Motor neuron (in vitro differentiated cells): ENCODE measurements at regions not wholly inside any gene's neighbourhood (a gene's known extent, or its start where the extent isn't known, plus 50 kb on each side); places are given as distances from the start of the nearest gene placed in this dataset.

Experiments
- ATAC-seq, 8 experiments: fragments of 200-7000 bp; cut with Tn5 transposase; replicated peaks in 6 of 8; 2 replicates each; pipeline ENCODE4 v1.8.0; 2021; ENCODE audit warnings: mild to moderate bottlenecking in 8 of 8, moderate library complexity in 8 of 8
- H3K27ac ChIP-seq, 2 donors: fragments of 250-450 bp; sonication (Bioruptor Pico); 2 replicates each; pipeline ENCODE4 v1.9.0; 2021; ENCODE audit warnings: antibody characterized with exemption in 2 of 2, mild to moderate bottlenecking in 2 of 2, moderate library complexity in 1 of 2
- H3K4me1 ChIP-seq, 2 donors: fragments of 250-450 bp; sonication (Bioruptor Pico); replicated peaks in 1 of 2; 2 replicates each; pipeline ENCODE4 v1.6.1; 2021; ENCODE audit warnings: antibody characterized with exemption in 2 of 2, mild to moderate bottlenecking in 2 of 2, moderate library complexity in 1 of 2
- H3K4me3 ChIP-seq, 5 donors: fragments of 250-450 bp; sonication (Bioruptor Pico); 2 replicates each; pipeline ENCODE4 v1.9.0; 2021; ENCODE audit warnings: antibody characterized with exemption in 5 of 5, mild to moderate bottlenecking in 5 of 5, moderate library complexity in 4 of 5
- WGBS, 10 experiments: fragments of 450-650 bp; shearing (Covaris generic); methylation state at CpG; one replicate each; pipeline ENCODE4 v1.0.0; 2022; 5-methylcytosine and 5-hydroxymethylcytosine counted together
- in situ Hi-C, 9 experiments: fragments of 400-800 bp; cut with MboI; loops; one replicate each; pipeline ENCODE4 v1.15.0; 2021; ENCODE audit warnings: low sequenced_read_pairs in 9 of 9, low pct_unique_long_range_greater_than_20kb in 2 of 9; ENCODE audit not compliant: unreplicated experiment in 9 of 9

- H3K4me1 ChIP-seq = no peaks in the 10 kb centered on the region
Measured at GRCh38 chr9:25226901-25227686, 451.1 kb downstream of the TUSC1 start.

GRCh38 chr9:25225938-25226760 is 452.1 kb downstream of the TUSC1 start:
- ATAC-seq = no peak
- no peak overlapping the region for H3K27ac ChIP-seq
- no peaks in the 10 kb centered on the region for H3K4me1 ChIP-seq
- WGBS, 10 experiments = 15 to 96% (median 75%) methylated on average over 1 to 16 of the region's 20 CpGs; no CpG with 5 or more reads in 1 of the 10 experiments
- no peak overlapping the region for H3K4me3 ChIP-seq
- in situ Hi-C loops = no loop called here

More at GRCh38 chr9:25226901-25227686, 451.1 kb downstream of the TUSC1 start:
- Histone ChIP-seq H3K4me3 (no peak overlapping the region), H3K27ac (no peak overlapping the region)
- in situ Hi-C loops = no loop called here
- ATAC-seq = no peak
- 17 to 98% (median 82%) methylated on average over 1 to 8 of the region's 8 CpGs for WGBS, 10 experiments

- no peaks in the 10 kb centered on the region for H3K4me1 ChIP-seq
- no peak for ATAC-seq
- H3K4me3 ChIP-seq = no peak overlapping the region
- 0 to 95% (median 80%) methylated on average over 1 to 2 of the region's 2 CpGs; no CpG with 5 or more reads in 2 of the 10 experiments for WGBS, 10 experiments
- H3K27ac ChIP-seq = no peak overlapping the region
- in situ Hi-C loops = no loop called here
Measured at GRCh38 chr9:25224996-25225395, 453.2 kb downstream of the TUSC1 start.

GRCh38 chr9:25224309-25224708 is 453.9 kb downstream of the TUSC1 start:
- 0 to 100% (median 82%) methylated on average over 1 to 2 of the region's 2 CpGs for whole genome bisulfite sequencing, 10 experiments
- no peak for ATAC-seq
- Histone ChIP-seq H3K27ac (no peak overlapping the region), H3K4me1 (no peaks in the 10 kb centered on the region), H3K4me3 (no peak overlapping the region)
- in situ Hi-C loops = no loop called here

GRCh38 chr9:25212361-25212760 is 465.9 kb downstream of the TUSC1 start:
- no peak overlapping the region for H3K4me3 ChIP-seq
- no peak overlapping the region for H3K27ac ChIP-seq
- ATAC-seq = peak in 5 of 8 experiments; percentile 32 to 67 (median 44)
- 0 to 76% (median 44%) methylated on average over 1 to 5 of the region's 5 CpGs; no CpG with 5 or more reads in 1 of the 10 experiments for WGBS, 10 experiments
- peaks cover 3 to 7% of the 10 kb centered on the region in 2 donors for H3K4me1 ChIP-seq
- in situ Hi-C loops = no loop called here

- WGBS, 10 experiments = 0 to 100% (median 52%) methylated on average over 3 to 6 of the region's 6 CpGs; no CpG with 5 or more reads in 2 of the 10 experiments
- H3K4me1 ChIP-seq = peaks cover 0 to 7% of the 10 kb centered on the region in 2 donors
- no peak for ATAC-seq
- H3K27ac ChIP-seq = no peak overlapping the region
- H3K4me3 ChIP-seq = no peak overlapping the region
- in situ Hi-C loops = no loop called here
Measured at GRCh38 chr9:25207402-25208195, 470.6 kb downstream of the TUSC1 start.

GRCh38 chr9:25206027-25206426 is 472.2 kb downstream of the TUSC1 start:
- 0 to 100% (median 84%) methylated on average over 1 to 4 of the region's 4 CpGs for WGBS, 10 experiments
- in situ Hi-C loops = no loop called here
- Histone ChIP-seq H3K27ac (no peak overlapping the region), H3K4me1 (no peaks in the 10 kb centered on the region), H3K4me3 (no peak overlapping the region)
- no peak for ATAC-seq

GRCh38 chr9:25205285-25205684 is 473.0 kb downstream of the TUSC1 start:
- no peak overlapping the region for H3K4me3 ChIP-seq
- no peak for ATAC-seq
- 0 to 43% (median 10%) methylated on average over 1 to 2 of the region's 2 CpGs; no CpG with 5 or more reads in 3 of the 10 experiments for WGBS, 10 experiments
- in situ Hi-C loops = no loop called here
- H3K4me1 ChIP-seq = no peaks in the 10 kb centered on the region
- no peak overlapping the region for H3K27ac ChIP-seq

- in situ Hi-C loops = no loop called here
- Histone ChIP-seq H3K4me3 (no peak overlapping the region), H3K27ac (no peak overlapping the region), H3K4me1 (no peaks in the 10 kb centered on the region)
- no peak for ATAC-seq
- WGBS, 10 experiments = 0 to 100% (median 83%) methylated on average over 1 to 3 of the region's 4 CpGs; no CpG with 5 or more reads in 4 of the 10 experiments
Measured at GRCh38 chr9:25177858-25178257, 500.4 kb downstream of the TUSC1 start.

- H3K4me1 ChIP-seq = no peaks in the 10 kb centered on the region
- WGBS, 10 experiments = 0 to 100% (median 89%) methylated on average over 1 to 2 of the region's 2 CpGs; no CpG with 5 or more reads in 3 of the 10 experiments
- ATAC-seq = no peak
- in situ Hi-C loops = no loop called here
- no peak overlapping the region for H3K27ac ChIP-seq
- H3K4me3 ChIP-seq = no peak overlapping the region
Measured at GRCh38 chr9:25129537-25129936, 548.7 kb downstream of the TUSC1 start.

GRCh38 chr9:25121811-25122210 is 556.4 kb downstream of the TUSC1 start:
- in situ Hi-C loops = no loop called here
- ATAC-seq = peak in 3 of 8 experiments; percentile 42 to 50 (median 44)

GRCh38 chr9:25119041-25119440 is 559.2 kb downstream of the TUSC1 start:
- H3K4me1 ChIP-seq = peaks cover 0 to 13% of the 10 kb centered on the region in 2 donors
- ATAC-seq = no peak
- in situ Hi-C loops = no loop called here
- WGBS, 10 experiments = 0 to 100% (median 74%) methylated on average over 1 to 3 of the region's 3 CpGs
- no peak overlapping the region for H3K4me3 ChIP-seq
- no peak overlapping the region for H3K27ac ChIP-seq

More at GRCh38 chr9:25121811-25122210, 556.4 kb downstream of the TUSC1 start:
- Histone ChIP-seq H3K4me3 (no peak overlapping the region), H3K27ac (no peak overlapping the region), H3K4me1 (peaks cover 0 to 13% of the 10 kb centered on the region in 2 donors)

- H3K27ac ChIP-seq = no peak overlapping the region
- in situ Hi-C loops = no loop called here
- H3K4me3 ChIP-seq = no peak overlapping the region
- H3K4me1 ChIP-seq = peaks cover 0 to 13% of the 10 kb centered on the region in 2 donors
- peak in 2 of 8 experiments; percentile 25 to 26 for ATAC-seq
Measured at GRCh38 chr9:25117791-25118190, 560.5 kb downstream of the TUSC1 start.
